ENCODE measurements at regions not wholly inside any gene's neighbourhood (a gene's known extent, or its start where the extent isn't known, plus 50 kb on each side); places are given as distances from the start of the nearest gene placed in this dataset.

- FAIRE-seq (no peak), DNase-seq (ENCODE audit: low spot score) (no peak)
Measured at GRCh38 chr5:8765886-8766285, 780.0 kb downstream of the SEMA5A start.

DNA sequence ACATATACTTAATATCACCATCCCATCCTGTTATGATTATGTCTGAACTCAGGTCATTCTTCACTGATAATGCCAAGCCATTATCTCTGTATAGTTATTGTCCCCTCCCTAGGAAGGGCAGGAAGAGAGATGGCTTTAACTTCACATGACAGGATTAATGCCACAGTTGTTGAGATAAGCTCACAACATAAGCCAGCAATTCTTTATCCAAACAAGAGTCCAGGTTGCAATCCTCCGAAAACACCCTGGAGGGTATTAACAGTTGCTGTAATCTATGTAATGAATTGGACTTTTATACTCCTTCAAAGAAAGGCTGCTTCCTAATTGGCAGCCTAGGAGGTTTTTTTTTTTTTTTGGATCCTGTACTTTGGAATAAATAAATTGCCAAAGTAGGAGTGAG is 779.4 kb downstream of the SEMA5A start:
- FAIRE-seq (no peak), DNase-seq (ENCODE audit: low spot score) (no peak)

DNA sequence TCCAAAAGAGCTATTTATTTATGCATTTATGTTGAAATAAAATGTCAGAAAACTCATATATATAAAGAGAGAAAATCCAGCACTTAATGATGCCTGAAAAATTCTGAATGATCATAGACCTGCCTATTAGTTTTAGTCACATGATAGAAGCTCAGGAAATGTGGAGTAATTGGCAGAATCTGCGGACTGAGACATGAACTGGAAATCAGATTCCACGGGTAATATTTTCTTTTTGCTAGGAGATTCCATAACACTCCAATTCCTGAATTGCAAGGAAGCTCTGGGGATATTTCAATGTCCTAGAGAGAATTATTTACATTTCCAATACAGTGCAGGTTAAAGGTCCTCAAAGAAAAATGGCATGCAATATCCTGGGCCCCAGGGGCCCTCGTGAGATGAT is 778.8 kb downstream of the SEMA5A start:
- FAIRE-seq (no peak), DNase-seq (ENCODE audit: low spot score) (no peak)

DNA sequence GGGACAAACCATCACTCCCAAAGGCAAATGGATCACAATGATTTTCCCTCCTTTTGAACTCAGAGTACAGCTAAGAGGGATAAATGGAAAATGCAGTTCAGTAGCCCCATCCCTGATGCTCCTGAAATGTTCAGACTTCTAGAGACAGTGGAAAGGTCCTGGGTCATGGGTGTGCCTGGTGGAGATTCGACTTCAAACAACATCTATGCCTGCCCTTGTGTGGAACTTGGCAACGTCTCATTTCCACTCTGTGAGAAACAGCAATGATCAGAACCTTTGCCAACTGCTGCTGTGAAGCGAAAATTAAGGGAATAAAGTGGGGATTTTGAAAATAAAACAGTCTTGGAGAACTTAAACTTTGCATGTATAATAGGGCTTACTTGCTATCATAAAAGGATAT is 778.1 kb downstream of the SEMA5A start:
- DNase-seq (ENCODE audit: low spot score) (no peak), FAIRE-seq (no peak)

- FAIRE-seq (no peak), DNase-seq (ENCODE audit: low spot score) (no peak)
Measured at GRCh38 chr5:8769631-8770030, 776.2 kb downstream of the SEMA5A start.

DNA sequence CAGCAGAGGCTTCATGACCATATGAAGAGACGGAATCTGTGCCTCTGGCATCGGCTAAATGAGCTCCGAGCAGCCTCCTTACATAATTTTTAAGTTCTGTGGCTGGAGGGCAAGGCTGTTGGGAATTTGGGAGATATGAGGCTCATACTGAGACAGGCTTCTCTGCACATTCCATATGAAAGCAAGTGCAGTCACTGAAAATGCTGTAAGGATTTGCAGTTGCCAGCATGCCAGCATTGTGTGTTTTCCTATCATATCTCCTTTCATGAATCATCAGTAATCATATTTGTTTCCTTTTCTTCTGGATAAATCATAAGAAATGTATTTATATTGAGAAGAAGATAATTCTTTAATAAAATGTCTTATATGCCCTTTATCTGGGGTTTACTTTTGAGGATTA is 775.4 kb downstream of the SEMA5A start:
- DNase-seq (ENCODE audit: low spot score) = no peak
- FAIRE-seq = no peak

GRCh38 chr5:8773046-8773615 is 772.7 kb downstream of the SEMA5A start:
- no peak for FAIRE-seq
- DNase-seq (ENCODE audit: low spot score) = no peak

DNA sequence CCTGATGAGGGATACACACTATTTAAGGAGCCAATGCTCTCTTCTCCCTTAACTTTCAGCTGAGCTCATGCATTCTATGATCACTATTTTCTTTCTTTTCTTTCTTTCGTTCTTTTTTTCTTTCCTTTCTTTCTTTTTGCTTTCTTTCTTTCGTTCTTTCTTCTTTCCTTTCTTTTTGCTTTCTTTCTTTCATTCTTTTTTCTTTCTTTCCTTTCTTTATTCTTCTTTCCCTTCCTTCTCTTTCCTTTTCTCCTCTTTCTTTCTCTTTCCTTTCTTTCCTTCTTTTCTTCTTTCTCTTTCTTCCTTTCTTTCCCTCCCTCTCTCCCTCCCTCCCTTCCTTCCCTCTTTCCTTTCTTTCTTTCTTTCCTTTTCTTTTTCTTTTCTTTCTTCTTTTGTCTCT is 761.2 kb downstream of the SEMA5A start:
- no peak for DNase-seq (ENCODE audit: low spot score)
- FAIRE-seq = no peak

GRCh38 chr5:8788246-8788645 is 757.6 kb downstream of the SEMA5A start:
- FAIRE-seq (no peak), DNase-seq (ENCODE audit: low spot score) (no peak)

GRCh38 chr5:8805653-8806052 is 740.2 kb downstream of the SEMA5A start:
- FAIRE-seq = no peak
- DNase-seq (ENCODE audit: low spot score) = no peak

GRCh38 chr5:8807636-8808035 is 738.2 kb downstream of the SEMA5A start:
- no peak for DNase-seq (ENCODE audit: low spot score)
- no peak for FAIRE-seq

- DNase-seq (ENCODE audit: low spot score) (no peak), FAIRE-seq (no peak)
Measured at GRCh38 chr5:8811581-8811980, 734.3 kb downstream of the SEMA5A start.

GRCh38 chr5:8813180-8813579 is 732.7 kb downstream of the SEMA5A start:
- no peak for FAIRE-seq
- DNase-seq (ENCODE audit: low spot score) = no peak

GRCh38 chr5:8814105-8814504 is 731.8 kb downstream of the SEMA5A start:
- DNase-seq (ENCODE audit: low spot score) (no peak), FAIRE-seq (no peak)

GRCh38 chr5:8824371-8824770 is 721.5 kb downstream of the SEMA5A start:
- no peak for FAIRE-seq
- no peak for DNase-seq (ENCODE audit: low spot score)

GRCh38 chr5:8825139-8825757 is 720.6 kb downstream of the SEMA5A start:
- FAIRE-seq = no peak
- no peak for DNase-seq (ENCODE audit: low spot score)

DNA sequence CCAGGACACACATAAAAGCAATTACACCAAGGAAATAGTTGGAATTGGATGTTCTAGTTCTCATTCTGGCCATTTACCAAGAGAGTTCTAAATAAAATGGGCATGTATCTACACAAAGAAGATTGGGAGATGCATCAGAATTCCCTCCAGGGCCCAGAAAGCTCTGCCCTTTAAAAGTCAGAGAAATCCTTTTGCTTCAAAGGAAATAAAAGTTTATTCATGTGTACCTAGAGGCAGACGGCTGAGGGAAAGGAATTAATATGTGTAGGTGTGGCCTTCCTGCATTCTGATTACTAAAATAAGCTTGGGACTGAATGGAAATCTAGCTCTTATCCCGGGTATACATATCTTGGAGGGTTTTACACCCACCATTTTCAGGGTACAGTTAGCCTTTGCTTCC is 719.4 kb downstream of the SEMA5A start:
- FAIRE-seq = no peak
- DNase-seq (ENCODE audit: low spot score) = no peak

DNA sequence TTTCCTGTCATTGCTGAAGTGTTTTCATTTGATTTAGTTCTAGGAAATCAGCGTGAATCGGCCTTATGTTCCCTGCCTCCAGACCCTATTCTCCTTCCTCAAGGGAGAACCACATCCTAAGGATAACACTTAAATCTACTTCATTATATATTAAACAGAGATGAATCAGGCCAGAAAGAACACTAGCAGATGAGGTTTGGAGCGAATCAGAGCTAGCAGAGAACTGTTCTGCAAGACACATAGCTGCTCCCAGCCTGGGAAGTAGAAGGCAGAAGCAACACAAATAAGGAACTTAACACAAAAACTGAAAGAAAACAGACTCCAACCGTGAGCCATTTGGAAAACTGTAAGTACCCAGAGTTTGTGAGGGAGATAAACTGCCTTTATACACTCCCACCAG is 718.2 kb downstream of the SEMA5A start:
- FAIRE-seq (no peak), DNase-seq (ENCODE audit: low spot score) (no peak)

DNA sequence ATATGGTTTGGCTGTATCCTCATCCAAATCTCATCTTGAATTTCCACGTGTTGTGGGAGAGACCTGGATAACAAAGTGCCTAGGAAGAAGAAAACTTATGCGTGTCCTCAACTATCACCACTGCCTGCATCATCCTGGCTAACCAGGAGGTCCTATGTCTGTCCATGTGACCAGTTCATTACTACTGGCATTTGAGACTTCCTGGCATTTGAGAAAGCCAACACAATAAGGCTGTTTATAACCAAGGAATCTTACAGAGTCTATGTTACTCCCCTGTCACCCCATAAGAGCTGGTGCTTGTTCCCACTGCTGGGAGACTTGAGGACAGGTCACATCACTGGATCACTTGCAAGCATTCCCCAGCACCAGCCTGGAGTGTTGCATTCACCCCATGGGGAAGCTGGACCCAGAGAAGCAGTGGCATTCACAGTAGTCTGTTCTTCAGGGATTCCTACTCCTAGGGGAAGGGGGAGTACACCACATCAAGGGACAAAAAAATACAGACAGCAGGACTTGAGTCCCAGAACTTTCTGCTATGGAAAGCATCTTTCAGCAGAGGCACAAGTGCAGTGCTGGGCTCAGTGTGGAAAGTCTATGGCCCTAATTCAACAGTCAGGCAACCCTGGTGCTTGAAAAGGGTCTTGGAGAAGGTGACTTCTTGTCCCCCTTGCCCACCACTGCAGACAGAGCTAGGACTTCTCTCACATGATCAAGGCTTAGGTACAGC is 717.1 kb downstream of the SEMA5A start:
- DNase-seq (ENCODE audit: low spot score) (no peak), FAIRE-seq (no peak)

- DNase-seq (ENCODE audit: low spot score) (peak; percentile 89), FAIRE-seq (peak; percentile 87)
Measured at GRCh38 chr5:8829323-8830029, 716.4 kb downstream of the SEMA5A start.

DNA sequence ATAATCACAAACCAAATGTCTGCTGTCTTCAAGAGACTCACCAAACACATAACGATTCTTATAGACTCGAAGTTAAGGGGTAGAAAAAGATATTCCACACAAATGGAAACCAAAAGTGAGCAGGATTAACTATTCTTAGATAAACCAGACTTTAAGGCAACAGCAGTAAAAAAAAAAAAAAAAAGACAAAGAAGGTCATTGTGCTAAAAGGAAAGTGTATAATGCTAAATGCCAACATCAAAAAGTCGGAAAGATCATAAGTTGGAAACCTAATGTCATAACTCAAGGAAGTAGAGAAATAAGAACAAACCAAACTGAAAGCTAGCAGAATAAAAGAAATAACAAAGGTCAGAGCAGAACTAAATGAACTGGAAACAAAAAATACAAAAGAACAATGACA is 714.6 kb downstream of the SEMA5A start:
- DNase-seq (ENCODE audit: low spot score) = no peak
- peak; percentile 30 for FAIRE-seq

DNA sequence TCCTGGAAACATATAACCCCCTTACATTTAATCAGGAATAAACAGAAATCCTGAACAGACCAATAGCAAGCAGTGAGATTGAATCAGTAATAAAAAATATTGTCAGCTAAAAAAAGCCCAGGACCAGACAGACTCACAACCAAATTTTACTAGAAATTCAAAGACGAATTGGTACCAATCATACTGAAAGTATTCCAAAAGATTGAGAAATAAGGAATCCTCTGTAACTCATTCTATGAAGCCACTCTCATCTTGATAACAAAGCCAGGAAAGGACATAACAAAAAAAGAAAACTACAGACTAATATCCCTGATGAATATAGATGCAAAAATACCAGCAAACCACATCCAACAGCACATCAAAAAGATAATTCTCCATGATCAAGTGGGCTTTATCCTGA is 714.0 kb downstream of the SEMA5A start:
- no peak for FAIRE-seq
- DNase-seq (ENCODE audit: low spot score) = no peak

Data from urothelium cell line (cell line).